Panc1 (cell line): ENCODE measurements at regions not wholly inside any gene's neighbourhood (a gene's known extent, or its start where the extent isn't known, plus 50 kb on each side); places are given as distances from the start of the nearest gene placed in this dataset.

Experiments used
- ATAC-seq: fragments of 200-7000 bp; cut with Tn5 transposase; 2 replicates; pipeline ENCODE4 v1.9.1; 2020; ENCODE audit warnings: mild to moderate bottlenecking, moderate library complexity
- BruUV-seq: library from RNA; stranded (reverse); fragments of 400-500 nt; replicated peaks from 2 replicates; lab custom pipeline; 2021; lab: Mats Ljungman, UMichigan
- CTCF ChIA-PET: fragments of 300-600 bp; sonication (Branson Sonifier 250); formaldehyde crosslinking; loops from one replicate; lab custom pipeline; 2022; ENCODE audit warnings: antibody characterized with exemption; lab: Charles Lee
- POLR2A ChIA-PET: fragments of 300-600 bp; sonication (Branson Sonifier 250); formaldehyde crosslinking; loops from one replicate; lab custom pipeline; 2022; ENCODE audit warnings: antibody characterized with exemption; lab: Charles Lee
- DNase-seq: peaks from one replicate; pipeline ENCODE4 v3.0.0-alpha.2; 2010; ENCODE audit warnings: low read depth, low spot score
- H3K27ac ChIP-seq: 2 replicates; pipeline ENCODE4 v1.5.1; 2011; ENCODE audit warnings: mild to moderate bottlenecking, low read length, inconsistent platforms
- H3K27me3 ChIP-seq: fragments of 200-500 bp; sonication (Bioruptor generic); 2 replicates; pipeline ENCODE4 v1.6.0; 2014; ENCODE audit warnings: low read length, inconsistent platforms; ENCODE audit not compliant: control insufficient read depth, insufficient read depth
- H3K36me3 ChIP-seq: fragments of 200-500 bp; sonication (Bioruptor generic); 2 replicates; pipeline ENCODE4 v1.5.1; 2014; ENCODE audit warnings: inconsistent platforms, mild to moderate bottlenecking, low read length, moderate library complexity; ENCODE audit not compliant: control insufficient read depth, insufficient read depth
- H3K4me1 ChIP-seq: 2 replicates; pipeline ENCODE4 v1.5.1; 2011; ENCODE audit warnings: inconsistent platforms, mild to moderate bottlenecking, low read length, moderate library complexity; ENCODE audit not compliant: control insufficient read depth, insufficient read depth
- H3K4me3 ChIP-seq, 2 experiments: 2 replicates each; pipeline ENCODE4 v1.5.1; 2011 to 2012; ENCODE audit warnings: low read depth in 2 of 2, low read length in 2 of 2, mild to moderate bottlenecking in 2 of 2, inconsistent platforms in 1 of 2, moderate library complexity in 1 of 2
- H3K9me3 ChIP-seq: fragments of 200-500 bp; sonication (Bioruptor generic); 2 replicates; pipeline ENCODE4 v1.5.1; 2014; ENCODE audit warnings: low read depth, mild to moderate bottlenecking, inconsistent platforms, low read length, moderate library complexity; ENCODE audit not compliant: control insufficient read depth, insufficient read depth
- POLR2AphosphoS5 ChIP-seq: IDR thresholded peaks from 2 replicates; pipeline ENCODE4 v1.6.1; 2012; ENCODE audit warnings: mild to moderate bottlenecking, low read depth, low read length, moderate library complexity
- SIN3A ChIP-seq: IDR thresholded peaks from 2 replicates; pipeline ENCODE4 v1.6.1; 2012; ENCODE audit warnings: low read depth, mild to moderate bottlenecking, low read length, moderate library complexity, borderline replicate concordance; ENCODE audit not compliant: insufficient read depth
- TCF7L2 ChIP-seq: IDR thresholded peaks from 2 replicates; pipeline ENCODE4 v1.6.1; 2011; ENCODE audit warnings: mild to moderate bottlenecking, low read depth, low read length, inconsistent platforms
- in situ Hi-C: cut with HindIII; loops from 2 replicates; pipeline ENCODE4 v1.10.0; 2016; ENCODE audit warnings: low sequenced_read_pairs, low pct_unique_long_range_greater_than_20kb
- intact Hi-C: fragments of 100-400 bp; cut with micrococcal nuclease; formaldehyde crosslinking; loops from one replicate; pipeline ENCODE4 v1.10.0; 2022; ENCODE audit not compliant: unreplicated experiment
- TF ChIP-seq, protein P1 (sequence below), 2 experiments: IDR thresholded peaks; 2 replicates each; pipeline ENCODE4 v1.6.1; 2011 to 2012; ENCODE audit warnings: low read depth in 2 of 2, control low read depth in 1 of 2, low read length in 1 of 2, mild to moderate bottlenecking in 1 of 2, moderate library complexity in 1 of 2; ENCODE audit not compliant: insufficient read depth in 1 of 2
- TF ChIP-seq, protein P2 (sequence below): fragments of 450-650 bp; IDR thresholded peaks from 2 replicates; pipeline ENCODE4 v1.5.1; 2017; ENCODE audit warnings: mild to moderate bottlenecking

DNA sequence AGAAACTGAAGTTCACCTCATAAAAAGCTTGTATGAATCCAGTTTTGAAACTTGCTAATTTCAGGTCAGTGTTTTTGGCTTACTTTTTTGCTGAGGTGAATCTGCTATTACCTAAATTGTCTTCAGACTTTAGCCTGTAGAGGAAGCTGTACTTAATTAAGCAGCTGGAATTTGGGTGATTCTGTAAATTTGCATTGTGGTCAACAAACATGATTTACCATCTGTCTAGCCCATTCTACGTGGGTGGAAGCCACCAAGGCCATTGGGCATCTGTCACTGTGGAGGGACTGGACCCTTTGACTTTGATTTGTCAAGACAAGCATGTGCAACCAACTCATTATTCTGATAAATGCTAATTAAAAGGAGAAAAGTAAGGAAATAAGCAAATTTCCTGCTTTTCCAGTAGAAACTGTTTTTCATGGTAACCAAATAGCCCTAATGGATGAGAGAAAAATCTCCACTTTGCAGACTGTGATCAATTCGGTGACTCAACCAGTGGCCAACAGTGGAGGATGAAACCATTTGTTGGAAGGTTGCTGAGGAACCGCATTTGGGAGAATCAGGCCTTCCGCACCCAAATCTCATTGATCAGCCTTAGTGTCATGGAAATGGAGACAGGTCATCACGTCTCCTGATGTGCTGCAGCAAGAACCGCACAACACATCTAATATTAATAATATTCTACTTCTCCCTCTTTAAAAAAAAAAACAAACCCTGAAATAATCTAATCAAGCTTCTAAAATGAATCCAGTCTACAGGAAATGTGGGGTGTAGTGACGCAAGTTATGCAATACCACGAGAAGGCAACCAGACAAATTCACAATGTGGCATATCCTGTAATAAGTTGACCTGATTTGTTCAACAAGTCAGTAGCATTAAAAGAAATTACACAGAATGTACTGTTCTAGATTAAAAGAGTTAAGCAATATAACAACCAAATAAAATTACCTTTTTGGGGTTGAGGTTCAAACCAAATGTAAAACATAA, 54.3 kb downstream of the GARRE1 start:
- ChIA-PET CTCF (no interaction called here), POLR2A (interaction anchor here (0.5 to 0.7 kb wide), 2 partner anchors 45 to 91 kb away, joined by 6 to 12 read pairs; no protein-coding TSS in a partner anchor)
- H3K9me3 ChIP-seq, result no peaks in the 10 kb centered on the region
- TSS peak; percentile 39 for BruUV-seq
- intact Hi-C loops, result no loop called here
- no peaks in the 10 kb centered on the region for H3K4me1 ChIP-seq
- H3K4me3 ChIP-seq, result no peak overlapping the region
- no peaks in the 10 kb centered on the region for H3K27me3 ChIP-seq
- DNase-seq (no peak), ATAC-seq (no peak)
- no peak overlapping the region for H3K27ac ChIP-seq
- TF ChIP-seq POLR2AphosphoS5 (no peak), SIN3A (no peak), TCF7L2 (no peak)
- TF ChIP-seq, protein P1, sequence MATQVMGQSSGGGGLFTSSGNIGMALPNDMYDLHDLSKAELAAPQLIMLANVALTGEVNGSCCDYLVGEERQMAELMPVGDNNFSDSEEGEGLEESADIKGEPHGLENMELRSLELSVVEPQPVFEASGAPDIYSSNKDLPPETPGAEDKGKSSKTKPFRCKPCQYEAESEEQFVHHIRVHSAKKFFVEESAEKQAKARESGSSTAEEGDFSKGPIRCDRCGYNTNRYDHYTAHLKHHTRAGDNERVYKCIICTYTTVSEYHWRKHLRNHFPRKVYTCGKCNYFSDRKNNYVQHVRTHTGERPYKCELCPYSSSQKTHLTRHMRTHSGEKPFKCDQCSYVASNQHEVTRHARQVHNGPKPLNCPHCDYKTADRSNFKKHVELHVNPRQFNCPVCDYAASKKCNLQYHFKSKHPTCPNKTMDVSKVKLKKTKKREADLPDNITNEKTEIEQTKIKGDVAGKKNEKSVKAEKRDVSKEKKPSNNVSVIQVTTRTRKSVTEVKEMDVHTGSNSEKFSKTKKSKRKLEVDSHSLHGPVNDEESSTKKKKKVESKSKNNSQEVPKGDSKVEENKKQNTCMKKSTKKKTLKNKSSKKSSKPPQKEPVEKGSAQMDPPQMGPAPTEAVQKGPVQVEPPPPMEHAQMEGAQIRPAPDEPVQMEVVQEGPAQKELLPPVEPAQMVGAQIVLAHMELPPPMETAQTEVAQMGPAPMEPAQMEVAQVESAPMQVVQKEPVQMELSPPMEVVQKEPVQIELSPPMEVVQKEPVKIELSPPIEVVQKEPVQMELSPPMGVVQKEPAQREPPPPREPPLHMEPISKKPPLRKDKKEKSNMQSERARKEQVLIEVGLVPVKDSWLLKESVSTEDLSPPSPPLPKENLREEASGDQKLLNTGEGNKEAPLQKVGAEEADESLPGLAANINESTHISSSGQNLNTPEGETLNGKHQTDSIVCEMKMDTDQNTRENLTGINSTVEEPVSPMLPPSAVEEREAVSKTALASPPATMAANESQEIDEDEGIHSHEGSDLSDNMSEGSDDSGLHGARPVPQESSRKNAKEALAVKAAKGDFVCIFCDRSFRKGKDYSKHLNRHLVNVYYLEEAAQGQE (IDR thresholded peaks at IDR 0.05; ENCODE audit: insufficient read depth in 1 of 2, low read depth in 2 of 2, low read length in 1 of 2), result no peak
- TF ChIP-seq, protein P2, sequence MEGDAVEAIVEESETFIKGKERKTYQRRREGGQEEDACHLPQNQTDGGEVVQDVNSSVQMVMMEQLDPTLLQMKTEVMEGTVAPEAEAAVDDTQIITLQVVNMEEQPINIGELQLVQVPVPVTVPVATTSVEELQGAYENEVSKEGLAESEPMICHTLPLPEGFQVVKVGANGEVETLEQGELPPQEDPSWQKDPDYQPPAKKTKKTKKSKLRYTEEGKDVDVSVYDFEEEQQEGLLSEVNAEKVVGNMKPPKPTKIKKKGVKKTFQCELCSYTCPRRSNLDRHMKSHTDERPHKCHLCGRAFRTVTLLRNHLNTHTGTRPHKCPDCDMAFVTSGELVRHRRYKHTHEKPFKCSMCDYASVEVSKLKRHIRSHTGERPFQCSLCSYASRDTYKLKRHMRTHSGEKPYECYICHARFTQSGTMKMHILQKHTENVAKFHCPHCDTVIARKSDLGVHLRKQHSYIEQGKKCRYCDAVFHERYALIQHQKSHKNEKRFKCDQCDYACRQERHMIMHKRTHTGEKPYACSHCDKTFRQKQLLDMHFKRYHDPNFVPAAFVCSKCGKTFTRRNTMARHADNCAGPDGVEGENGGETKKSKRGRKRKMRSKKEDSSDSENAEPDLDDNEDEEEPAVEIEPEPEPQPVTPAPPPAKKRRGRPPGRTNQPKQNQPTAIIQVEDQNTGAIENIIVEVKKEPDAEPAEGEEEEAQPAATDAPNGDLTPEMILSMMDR, result no peak
- in situ Hi-C loops, result no loop called here
- no peaks in the 10 kb centered on the region for H3K36me3 ChIP-seq

DNA sequence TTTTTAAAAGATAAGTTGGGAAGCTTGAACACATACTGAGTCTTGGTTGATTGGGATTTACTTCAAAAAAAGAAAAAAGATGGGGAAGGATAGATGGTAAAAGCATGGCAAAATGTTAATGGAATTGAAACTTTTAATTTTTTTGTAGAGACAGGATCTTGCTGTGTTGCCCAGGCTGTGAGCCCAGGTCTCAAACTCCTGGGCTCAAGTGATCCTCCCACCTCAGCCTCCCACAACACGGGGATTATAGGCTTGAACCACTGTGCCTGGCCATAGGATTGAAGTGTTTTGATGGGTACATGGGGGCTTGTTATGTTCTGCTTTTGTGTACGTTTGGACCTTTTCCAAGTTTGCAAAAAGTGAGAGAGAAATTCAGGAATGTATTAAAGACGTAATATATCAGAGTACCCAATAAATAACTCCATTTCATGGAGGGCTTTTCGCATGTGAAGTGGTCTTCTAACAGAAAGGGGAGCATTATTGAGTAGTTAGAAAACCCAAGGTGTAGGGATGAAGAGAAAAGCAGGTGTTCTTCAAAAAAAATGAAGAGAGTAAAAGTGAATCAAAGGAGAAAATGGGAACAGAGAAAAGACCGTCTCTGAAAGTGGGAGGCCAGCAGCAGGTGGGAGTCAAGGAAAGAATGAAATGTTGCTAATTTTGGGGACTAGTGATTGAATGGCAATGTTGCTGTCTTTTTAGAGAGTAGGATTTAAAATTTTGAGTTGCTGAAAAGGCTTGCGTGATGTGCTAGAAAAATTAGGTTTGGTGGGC, 55.2 kb downstream of the GARRE1 start:
- in situ Hi-C loops (no loop called here), intact Hi-C loops (no loop called here)
- no TSS peak for BruUV-seq
- CTCF ChIA-PET, result no interaction called here
- no peak overlapping the region for H3K27ac ChIP-seq
- no peaks in the 10 kb centered on the region for H3K4me1 ChIP-seq
- DNase-seq (no peak), ATAC-seq (no peak)
- no peaks in the 10 kb centered on the region for H3K36me3 ChIP-seq
- H3K4me3 ChIP-seq, result no peak overlapping the region
- POLR2A ChIA-PET, result no interaction called here
- H3K27me3 ChIP-seq, result no peaks in the 10 kb centered on the region
- H3K9me3 ChIP-seq, result no peaks in the 10 kb centered on the region
- TF ChIP-seq, protein P1 (IDR thresholded peaks at IDR 0.05; ENCODE audit: insufficient read depth in 1 of 2, low read depth in 2 of 2, low read length in 1 of 2), result no peak
- TF ChIP-seq POLR2AphosphoS5, result no peak
- TF ChIP-seq, protein P2, result no peak
- TF ChIP-seq TCF7L2, result no peak
- TF ChIP-seq SIN3A, result no peak
